NB4 (cell line): ENCODE measurements at regions not wholly inside any gene's neighbourhood (a gene's known extent, or its start where the extent isn't known, plus 50 kb on each side); places are given as distances from the start of the nearest gene placed in this dataset.

Experiments used
- POLR2A ChIP-seq: IDR thresholded peaks from 2 replicates; pipeline ENCODE4 v1.6.1; 2011; ENCODE audit warnings: mild to moderate bottlenecking; ENCODE audit not compliant: insufficient read length; ENCODE audit errors: extremely low read depth
- TF ChIP-seq, protein P1 (sequence below): IDR thresholded peaks from one replicate; pipeline ENCODE4 v1.5.1; 2012; ENCODE audit warnings: low read depth, low read length

DNA sequence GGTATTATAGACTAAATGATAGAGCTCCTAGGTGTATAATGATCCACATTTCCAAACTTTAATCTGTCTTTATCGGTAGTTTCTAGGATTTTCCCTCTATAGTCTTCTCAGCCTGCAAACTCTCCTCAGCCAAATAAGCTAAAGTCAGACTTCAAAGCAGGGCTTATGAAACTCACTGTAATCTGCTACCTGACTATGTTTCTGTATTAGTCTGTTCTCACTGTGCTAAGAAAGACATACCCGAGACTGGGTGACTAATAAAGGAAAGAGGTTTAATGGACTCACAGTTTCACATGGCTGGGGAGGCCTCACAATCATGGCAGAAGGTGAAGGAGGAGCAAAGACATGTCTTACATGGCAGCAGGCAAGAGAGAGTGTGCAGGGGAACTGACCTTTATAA lies 928.7 kb upstream of the ADGRB3 start:
- TF ChIP-seq POLR2A, result no peak
- TF ChIP-seq, protein P1, sequence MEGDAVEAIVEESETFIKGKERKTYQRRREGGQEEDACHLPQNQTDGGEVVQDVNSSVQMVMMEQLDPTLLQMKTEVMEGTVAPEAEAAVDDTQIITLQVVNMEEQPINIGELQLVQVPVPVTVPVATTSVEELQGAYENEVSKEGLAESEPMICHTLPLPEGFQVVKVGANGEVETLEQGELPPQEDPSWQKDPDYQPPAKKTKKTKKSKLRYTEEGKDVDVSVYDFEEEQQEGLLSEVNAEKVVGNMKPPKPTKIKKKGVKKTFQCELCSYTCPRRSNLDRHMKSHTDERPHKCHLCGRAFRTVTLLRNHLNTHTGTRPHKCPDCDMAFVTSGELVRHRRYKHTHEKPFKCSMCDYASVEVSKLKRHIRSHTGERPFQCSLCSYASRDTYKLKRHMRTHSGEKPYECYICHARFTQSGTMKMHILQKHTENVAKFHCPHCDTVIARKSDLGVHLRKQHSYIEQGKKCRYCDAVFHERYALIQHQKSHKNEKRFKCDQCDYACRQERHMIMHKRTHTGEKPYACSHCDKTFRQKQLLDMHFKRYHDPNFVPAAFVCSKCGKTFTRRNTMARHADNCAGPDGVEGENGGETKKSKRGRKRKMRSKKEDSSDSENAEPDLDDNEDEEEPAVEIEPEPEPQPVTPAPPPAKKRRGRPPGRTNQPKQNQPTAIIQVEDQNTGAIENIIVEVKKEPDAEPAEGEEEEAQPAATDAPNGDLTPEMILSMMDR, result no peak
